ENCODE measurements at regions not wholly inside any gene's neighbourhood (a gene's known extent, or its start where the extent isn't known, plus 50 kb on each side); places are given as distances from the start of the nearest gene placed in this dataset.
"Not testable (repeated sequence)": the region's sequence is repeated elsewhere in the genome, so short reads cannot be mapped to it uniquely, and the experiment has no call there.

DNA sequence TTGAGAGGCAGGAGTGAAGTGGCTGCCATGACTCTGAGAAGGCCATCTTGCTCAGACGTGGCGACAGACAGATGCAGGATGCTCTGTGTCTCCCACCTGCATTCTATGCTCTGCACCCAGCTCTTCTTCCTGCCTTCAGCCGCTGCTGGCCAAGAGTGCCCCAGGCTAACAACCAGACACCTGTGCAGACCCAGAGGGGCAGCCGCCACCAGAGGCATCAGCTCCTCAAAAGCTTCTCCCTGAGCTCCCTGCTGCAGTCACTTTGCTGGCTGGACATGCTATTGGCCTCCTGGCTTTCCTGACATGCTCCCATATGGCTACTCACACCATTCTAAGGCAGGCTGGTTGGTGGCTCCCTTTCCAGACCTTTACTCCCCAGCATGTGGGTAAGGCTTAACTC lies 70.6 kb upstream of the GRB10 start:
- no peak for DNase-seq

DNA sequence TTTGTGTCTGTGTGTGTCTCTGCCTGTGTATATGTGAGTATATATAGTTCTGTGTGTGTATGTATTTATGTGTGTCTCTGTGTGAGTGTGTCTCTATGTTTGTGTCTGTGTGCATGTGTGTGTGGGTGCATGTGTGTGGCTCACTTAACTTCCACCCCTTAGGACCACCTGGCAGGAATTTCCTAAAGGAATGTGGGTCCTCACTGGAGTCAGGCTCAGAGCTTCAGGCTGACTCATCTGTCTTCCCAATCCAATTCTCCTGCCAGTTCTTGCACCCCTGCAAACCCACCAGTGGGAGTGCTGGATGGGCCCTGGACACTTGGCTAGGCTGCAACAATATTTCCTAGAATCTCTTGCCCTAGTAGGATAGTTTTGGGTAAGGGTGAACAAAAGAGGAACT lies 70.2 kb upstream of the GRB10 start:
- DNase-seq = no peak

DNA sequence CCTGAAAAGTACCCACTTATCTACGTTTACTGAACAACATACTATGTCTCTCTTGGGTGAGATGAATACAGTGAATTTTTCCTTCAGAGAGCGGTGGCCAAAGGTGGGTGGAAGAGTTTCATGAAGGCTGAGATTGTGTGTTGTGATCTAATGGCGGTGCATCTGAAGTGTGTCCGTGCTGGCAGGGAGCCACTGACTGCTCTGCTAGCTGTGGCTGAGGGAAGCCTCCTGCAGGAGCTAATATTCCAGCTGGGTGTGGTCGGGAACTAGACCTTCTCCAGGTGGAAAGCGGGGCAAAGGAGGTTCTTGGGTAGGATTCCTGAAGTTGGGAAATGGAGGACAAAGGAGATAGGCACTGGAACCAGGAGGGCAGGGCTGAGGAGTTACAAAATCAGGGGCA lies 69.2 kb upstream of the GRB10 start:
- DNase-seq = no peak

DNA sequence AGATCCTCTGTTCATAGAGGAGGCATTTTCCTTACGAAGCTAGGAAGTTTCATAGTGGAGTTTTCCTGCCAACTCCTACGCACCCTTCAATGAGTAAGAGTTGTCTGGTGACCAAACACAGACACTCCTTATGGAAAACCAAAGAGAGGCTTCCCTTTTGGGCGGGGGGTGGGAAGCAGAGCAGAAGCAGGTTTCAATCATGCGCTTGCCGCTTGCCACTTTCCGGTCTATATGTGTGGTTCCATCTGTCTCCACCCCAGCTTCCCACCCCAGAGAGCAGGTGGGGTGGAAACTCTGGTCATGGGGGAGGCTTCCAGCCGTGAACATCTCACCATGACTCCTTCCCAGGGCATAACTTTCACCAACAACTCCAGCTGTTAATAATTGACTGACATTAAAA lies 68.8 kb upstream of the GRB10 start:
- no peak for DNase-seq

DNA sequence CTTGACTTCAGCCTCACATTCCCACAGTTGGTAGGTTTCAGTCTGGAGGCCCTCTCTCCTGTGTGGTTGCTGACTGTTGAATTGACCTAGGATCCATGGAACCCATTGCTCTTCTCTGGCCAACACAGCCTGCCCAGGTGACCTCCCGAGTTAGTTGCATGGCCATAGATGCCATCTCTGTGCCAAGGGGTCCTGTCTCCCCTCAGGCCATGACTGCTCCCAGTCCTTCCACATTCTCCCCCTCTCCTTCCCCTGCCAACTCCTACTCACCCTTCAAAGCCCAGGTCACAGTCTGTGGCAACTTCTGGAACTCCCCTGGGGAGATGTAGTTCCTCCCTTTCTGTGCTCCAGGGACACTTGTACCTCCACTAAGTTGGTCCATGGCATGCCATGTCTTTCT lies 67.3 kb upstream of the GRB10 start:
- DNase-seq = no peak

DNA sequence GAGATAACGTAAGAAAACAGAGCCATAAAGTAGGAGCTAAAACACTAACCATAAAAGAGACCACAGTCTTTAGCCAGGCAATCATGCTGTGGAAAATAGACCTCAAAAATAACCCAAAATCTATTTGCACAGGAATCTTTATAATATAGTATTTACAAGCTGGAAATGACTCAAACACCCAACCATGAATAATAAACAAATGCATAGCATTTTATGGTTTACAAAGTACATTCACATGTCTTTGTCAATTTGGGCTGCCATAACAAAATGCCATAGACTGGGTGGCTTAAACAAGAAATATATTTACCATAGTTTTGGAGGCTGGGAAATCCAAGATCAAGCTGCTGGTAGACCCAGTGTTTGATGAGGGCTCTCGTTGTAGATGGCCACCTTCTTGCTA lies 65.5 kb upstream of the GRB10 start:
- no peak for DNase-seq

DNA sequence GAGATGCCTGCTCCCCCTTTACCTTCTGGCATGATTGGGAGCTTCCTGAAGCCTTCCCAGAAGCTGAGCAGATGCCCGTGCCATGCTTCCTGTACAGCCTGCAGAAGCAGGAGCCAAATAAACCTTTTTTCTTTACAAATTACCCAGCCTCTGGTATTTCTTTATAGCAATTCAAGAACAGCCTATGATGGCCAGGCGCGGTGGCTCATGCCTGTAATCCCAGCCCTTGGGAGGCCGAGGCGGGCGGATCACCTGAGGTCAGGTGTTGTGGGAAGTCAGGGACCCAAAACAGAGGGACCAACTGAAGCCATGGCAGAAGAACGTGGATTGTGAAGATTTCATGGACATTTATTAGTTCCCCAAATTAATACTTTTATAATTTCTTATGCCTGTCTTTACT lies 62.2 kb upstream of the GRB10 start:
- not testable (repeated sequence) for DNase-seq

DNA sequence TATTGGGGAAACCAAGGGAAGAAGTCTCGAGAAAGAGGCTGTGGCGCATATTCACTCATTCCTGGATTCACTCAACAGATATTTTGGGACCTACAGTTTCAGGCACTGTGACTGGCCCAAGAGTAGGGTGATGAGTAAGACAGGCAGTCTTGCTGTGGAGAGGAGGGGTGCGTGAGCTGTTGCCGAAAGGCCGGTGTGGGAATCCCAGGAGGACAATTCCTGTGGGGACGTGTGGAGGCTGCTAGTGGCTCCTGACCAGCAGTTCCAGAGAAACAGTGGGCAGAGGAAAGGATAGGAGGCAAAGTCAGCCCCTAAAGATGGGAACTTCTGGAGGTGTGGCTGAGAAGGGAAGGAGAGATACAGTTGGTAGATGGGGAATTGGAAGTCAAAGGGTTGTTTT lies 59.3 kb upstream of the GRB10 start:
- no peak for DNase-seq

DNA sequence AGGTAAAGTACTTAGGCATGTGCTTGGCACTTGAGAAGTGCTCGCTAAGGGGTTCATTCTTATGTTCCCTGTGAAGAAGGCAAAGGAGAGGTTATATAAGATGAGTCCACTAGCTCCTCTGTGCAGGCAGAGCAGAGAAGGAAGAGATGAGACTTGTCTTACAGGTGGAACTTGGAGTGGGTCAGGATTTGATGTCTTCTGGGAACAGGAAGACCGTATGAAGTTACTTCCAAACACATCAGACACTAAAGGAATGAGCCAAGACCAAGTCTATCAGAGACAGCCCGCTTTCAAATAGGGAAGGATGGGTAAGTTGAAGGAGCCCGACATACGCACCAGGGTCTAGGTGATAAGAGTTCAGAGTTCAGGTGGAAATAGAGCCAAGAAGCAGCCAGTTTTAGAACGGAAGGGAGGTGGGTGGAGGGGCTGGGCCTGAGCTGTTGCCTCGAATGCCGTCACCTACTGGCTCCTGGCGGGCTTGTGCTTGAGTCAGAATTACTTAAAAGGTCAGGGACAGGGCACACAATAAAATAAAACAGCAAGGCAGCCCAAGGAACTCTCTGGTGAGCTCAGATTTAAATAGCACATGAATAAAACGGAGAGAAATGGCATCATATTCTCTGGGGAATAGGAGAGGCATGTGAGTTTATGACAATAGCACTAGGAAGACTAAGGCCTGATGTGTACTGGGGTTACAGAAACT lies 56.1 kb upstream of the GRB10 start:
- DNase-seq = no peak

DNA sequence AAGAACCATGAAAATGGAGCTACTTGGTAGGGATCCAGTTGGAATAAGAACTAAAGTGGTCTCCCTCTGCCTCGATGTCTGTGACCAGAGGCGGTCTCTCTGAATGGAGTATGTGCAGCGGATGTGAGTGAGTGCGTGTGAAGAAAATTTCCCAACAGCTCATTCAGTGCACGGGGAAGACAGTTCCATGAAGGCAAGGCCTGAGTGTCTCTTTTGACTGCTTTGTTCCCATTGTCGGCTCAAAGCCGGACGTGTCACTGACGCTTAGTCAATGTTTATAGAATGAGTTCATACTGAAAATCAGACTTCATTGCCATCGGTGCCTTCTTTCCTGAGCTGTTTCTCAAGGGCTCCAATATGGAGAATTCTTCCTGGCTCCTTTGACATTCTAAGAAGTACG lies 55.3 kb upstream of the GRB10 start:
- no peak for DNase-seq

DNA sequence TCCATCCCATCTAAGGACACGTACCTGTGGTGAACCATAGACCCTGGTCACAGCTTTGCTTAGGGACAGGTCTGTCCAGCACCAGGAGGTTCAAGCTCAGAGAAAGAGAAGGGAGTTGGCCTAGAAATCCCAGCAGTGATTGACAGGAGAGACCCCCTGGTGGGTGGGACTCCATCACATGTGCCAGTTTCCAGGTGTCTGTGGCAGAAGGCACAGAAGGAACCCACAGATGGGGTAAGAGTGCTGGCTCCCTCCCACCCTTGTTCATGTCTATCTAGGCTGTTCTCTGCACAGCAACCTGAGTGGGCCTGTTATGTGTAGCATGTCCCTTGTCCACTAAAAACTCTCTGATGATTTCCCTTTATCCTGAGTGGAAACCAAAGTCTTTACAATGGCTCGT lies 54.0 kb upstream of the GRB10 start:
- no peak for DNase-seq

DNA sequence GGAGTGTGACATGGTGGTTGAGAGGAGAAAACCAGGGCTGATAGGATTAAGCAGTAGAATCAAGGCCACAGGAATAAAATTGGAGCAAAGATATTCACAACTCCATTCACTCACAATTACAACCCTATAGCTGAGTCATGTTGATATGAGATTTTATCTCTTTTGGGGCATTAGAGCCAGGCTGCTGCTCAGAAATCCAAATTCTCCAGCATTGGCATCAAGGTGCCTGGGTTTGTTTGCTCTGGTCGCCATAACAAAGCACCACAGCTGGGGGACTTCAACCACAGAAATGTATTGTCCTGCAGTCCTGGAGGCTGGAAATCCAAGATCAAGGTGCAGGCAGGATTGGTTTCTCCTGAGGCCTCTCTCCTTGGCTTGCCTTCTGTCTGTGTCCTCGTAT lies 52.5 kb upstream of the GRB10 start:
- no peak for DNase-seq

DNA sequence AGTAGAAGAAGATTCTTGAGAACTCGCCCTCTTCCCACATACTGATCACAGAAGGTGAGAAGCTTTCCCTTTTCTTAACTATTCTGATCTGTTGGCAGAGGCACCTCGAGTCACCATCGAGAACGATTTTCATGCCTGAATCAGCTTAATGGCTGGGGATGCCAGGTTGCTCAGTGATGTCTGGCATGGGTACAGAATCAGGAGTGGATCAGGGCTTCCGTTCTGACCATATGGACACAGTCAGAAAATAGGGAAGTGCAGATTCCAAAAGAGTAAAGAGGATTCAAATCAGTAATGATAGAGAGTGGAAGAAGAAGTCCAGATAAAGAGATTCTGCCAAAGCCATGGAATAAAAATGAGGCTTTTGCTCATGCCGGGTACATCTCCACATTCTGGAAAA lies 52.0 kb upstream of the GRB10 start:
- DNase-seq = no peak

DNA sequence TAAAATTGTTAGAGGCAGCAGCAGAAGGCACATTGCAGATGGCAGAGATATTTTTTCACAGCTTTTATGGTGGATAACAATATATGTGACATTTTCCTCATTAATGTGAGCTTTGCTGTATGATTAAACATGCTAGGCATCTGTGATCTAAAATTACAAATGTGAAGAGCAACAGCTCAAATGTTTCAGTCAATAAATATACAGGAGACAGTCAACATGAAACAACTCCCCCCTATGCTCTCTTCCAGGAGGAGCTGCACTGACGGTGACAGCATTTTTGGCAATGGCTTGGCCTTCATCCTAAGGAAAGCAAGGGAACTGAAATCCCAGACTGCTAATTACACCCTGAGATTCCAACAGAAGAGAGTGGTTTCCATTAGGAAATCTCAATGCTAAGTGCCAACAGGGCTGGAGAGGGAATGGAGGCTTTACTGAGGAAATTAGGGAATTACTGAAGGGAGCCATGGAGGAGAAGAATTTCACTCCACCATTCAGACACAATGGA lies 51.4 kb upstream of the GRB10 start:
- DNase-seq = no peak

DNA sequence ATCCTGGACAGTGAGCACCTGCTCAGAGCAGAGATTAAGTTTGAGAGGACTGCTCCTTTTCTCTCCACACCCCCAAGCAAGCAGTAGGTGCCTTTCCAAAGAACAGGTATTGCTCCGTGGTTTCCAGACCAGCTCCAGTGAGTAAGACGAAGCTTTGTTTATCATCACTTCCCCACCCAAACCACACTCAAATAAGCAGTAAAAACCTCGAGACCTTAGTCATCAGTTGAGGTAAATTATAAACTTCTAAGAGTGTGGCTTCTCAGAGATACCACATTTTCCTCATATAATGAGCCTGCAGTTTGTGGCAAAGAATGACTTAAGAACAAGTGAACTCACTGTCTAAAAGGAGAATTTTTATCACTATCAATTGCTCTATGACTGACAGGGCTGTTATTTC lies 50.0 kb upstream of the GRB10 start:
- no peak for DNase-seq

Measured in retina (tissue), 1 donor.